Spinal cord (tissue), 9 donors: ENCODE measurements at regions not wholly inside any gene's neighbourhood (a gene's known extent, or its start where the extent isn't known, plus 50 kb on each side); places are given as distances from the start of the nearest gene placed in this dataset.

Experiments
- DNase-seq, 6 donors: peaks; one replicate each; pipeline versions ENCODE4 v3.0.0 to v3.0.0-alpha.2; 2013 to 2015; ENCODE audit warnings: low spot score in 6 of 6, low read depth in 4 of 6
- H3K27ac ChIP-seq: one replicate; pipeline ENCODE4 v1.5.1; 2013; ENCODE audit warnings: low read depth, low read length, control low read depth
- H3K27me3 ChIP-seq: one replicate; pipeline ENCODE4 v1.6.1; 2013; ENCODE audit warnings: low read length; ENCODE audit not compliant: control insufficient read depth, insufficient read depth
- H3K36me3 ChIP-seq: one replicate; pipeline ENCODE4 v1.6.1; 2013; ENCODE audit warnings: low read length; ENCODE audit not compliant: control insufficient read depth, insufficient read depth
- H3K4me1 ChIP-seq: one replicate; pipeline ENCODE4 v1.6.1; 2013; ENCODE audit warnings: low read length; ENCODE audit not compliant: control insufficient read depth, insufficient read depth
- H3K4me3 ChIP-seq: one replicate; pipeline ENCODE4 v1.5.1; 2013; ENCODE audit warnings: low read depth, low read length, control low read depth
- H3K9me3 ChIP-seq: one replicate; pipeline ENCODE4 v1.6.1; 2013; ENCODE audit warnings: low read length; ENCODE audit not compliant: control insufficient read depth, insufficient read depth
- WGBS: methylation state at CpG from one replicate; pipeline ENCODE4 v1.1.5; 2013; ENCODE audit warnings: missing lambda C conversion rate; ENCODE audit not compliant: insufficient coverage; 5-methylcytosine and 5-hydroxymethylcytosine counted together
- donor health status: healthy.

GRCh38 chr6:53974941-53975340, 136.3 kb upstream of the MLIP start:
- Histone ChIP-seq H3K27me3 (no peaks in the 10 kb centered on the region), H3K27ac (no peak overlapping the region), H3K36me3 (no peaks in the 10 kb centered on the region), H3K4me3 (no peak overlapping the region), H3K9me3 (no peaks in the 10 kb centered on the region), H3K4me1 (no peaks in the 10 kb centered on the region)
- DNase-seq = no peak

GRCh38 chr6:53975941-53976615, 135.2 kb upstream of the MLIP start:
- no peaks in the 10 kb centered on the region for H3K36me3 ChIP-seq
- H3K4me3 ChIP-seq = no peak overlapping the region
- H3K9me3 ChIP-seq = no peaks in the 10 kb centered on the region
- DNase-seq = no peak
- H3K27me3 ChIP-seq = no peaks in the 10 kb centered on the region
- H3K4me1 ChIP-seq = no peaks in the 10 kb centered on the region
- WGBS = no CpG with 5 or more reads among the region's 3 CpGs
- no peak overlapping the region for H3K27ac ChIP-seq

DNA sequence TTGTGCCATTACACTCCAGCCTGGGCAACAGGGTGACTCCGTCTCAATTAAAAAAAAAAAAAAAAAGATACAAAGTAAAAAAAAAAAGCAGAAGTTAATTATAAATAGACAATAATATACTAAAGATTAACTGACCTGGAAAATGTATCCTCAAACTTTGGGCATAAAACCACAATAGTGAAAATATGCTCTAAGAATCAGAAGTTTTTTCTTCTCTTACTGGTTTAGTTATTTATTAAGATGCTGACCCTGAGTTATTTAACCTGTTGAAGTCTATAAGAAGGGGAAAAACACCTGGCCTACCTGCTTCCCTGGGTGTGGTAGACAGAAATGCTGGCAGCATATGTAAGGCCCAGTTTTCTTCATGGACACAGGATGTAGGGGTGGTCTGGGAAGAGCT, 133.7 kb upstream of the MLIP start:
- no peaks in the 10 kb centered on the region for H3K27me3 ChIP-seq
- H3K9me3 ChIP-seq = no peaks in the 10 kb centered on the region
- WGBS = no CpG with 5 or more reads among the region's 1 CpG
- no peaks in the 10 kb centered on the region for H3K36me3 ChIP-seq
- no peak overlapping the region for H3K4me3 ChIP-seq
- H3K27ac ChIP-seq = no peak overlapping the region
- no peaks in the 10 kb centered on the region for H3K4me1 ChIP-seq
- no peak for DNase-seq

DNA sequence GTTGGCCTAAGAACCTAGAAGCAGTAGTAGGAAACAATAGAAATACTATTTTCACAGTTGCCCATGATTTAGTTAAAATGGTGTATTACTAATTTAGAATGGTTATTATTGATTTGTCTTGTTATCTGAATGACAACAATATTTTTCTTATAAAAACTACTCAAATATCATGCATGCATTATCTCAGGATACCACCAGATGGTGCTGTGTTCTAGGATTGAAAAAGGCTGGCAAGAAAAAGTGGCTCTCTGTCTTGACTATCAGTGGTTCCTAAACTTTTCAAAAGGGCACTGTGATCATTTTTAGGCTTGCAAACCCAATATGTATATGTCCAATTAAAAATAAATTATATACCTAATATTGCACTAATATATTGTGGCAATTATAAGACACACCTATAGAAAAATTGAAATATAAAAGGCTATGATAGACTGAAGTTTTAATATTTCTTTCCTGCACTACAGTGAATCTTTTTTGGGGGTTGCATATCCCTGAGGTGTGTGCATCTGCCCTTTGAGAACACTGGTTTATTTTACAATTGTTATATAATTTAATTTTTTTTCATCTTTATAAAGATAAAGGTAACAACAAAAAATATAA, 131.7 kb upstream of the MLIP start:
- Histone ChIP-seq H3K36me3 (no peaks in the 10 kb centered on the region), H3K27me3 (no peaks in the 10 kb centered on the region), H3K27ac (no peak overlapping the region), H3K4me1 (no peaks in the 10 kb centered on the region), H3K9me3 (no peaks in the 10 kb centered on the region), H3K4me3 (no peak overlapping the region)
- DNase-seq = peak in 3 of 6 donors; percentile 52 to 85 (median 69)

- H3K4me3 ChIP-seq = no peak overlapping the region
- no peaks in the 10 kb centered on the region for H3K9me3 ChIP-seq
- H3K36me3 ChIP-seq = no peaks in the 10 kb centered on the region
- H3K27ac ChIP-seq = no peak overlapping the region
- no peaks in the 10 kb centered on the region for H3K27me3 ChIP-seq
- H3K4me1 ChIP-seq = peaks cover 6% of the 10 kb centered on the region
- DNase-seq = no peak
- WGBS = 89% methylated on average over 3 of the region's 4 CpGs
Observed at GRCh38 chr6:53982366-53983050, 128.7 kb upstream of the MLIP start.

DNA sequence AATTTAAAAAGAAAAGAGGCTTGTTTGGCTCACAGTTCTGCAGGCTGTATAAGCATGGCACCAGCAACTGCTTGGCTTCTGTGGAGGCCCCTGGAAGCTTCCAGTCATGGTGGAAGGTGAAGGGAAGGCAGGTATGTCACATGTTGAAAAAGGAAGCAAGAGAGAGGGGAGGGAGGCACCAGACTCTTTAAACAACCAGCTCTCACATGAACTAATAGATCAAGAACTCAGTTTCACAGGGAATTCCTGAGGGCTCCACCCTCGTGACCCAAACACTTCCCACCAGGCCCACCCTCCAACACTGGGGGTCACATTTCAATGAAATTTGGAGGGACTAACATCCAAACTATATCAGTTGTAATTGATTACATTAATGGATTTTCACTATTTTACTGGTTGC, 127.9 kb upstream of the MLIP start:
- Histone ChIP-seq H3K27ac (no peak overlapping the region), H3K9me3 (no peaks in the 10 kb centered on the region), H3K27me3 (no peaks in the 10 kb centered on the region), H3K4me1 (peaks cover 7% of the 10 kb centered on the region), H3K4me3 (no peak overlapping the region), H3K36me3 (no peaks in the 10 kb centered on the region)
- no peak for DNase-seq
- no CpG with 5 or more reads among the region's 1 CpG for WGBS

GRCh38 chr6:53984163-53984562, 127.1 kb upstream of the MLIP start:
- no peaks in the 10 kb centered on the region for H3K9me3 ChIP-seq
- H3K36me3 ChIP-seq = no peaks in the 10 kb centered on the region
- H3K27me3 ChIP-seq = no peaks in the 10 kb centered on the region
- no peak overlapping the region for H3K4me3 ChIP-seq
- H3K27ac ChIP-seq = no peak overlapping the region
- no peak for DNase-seq
- WGBS = no CpG with 5 or more reads among the region's 2 CpGs
- peaks cover 7% of the 10 kb centered on the region for H3K4me1 ChIP-seq

DNA sequence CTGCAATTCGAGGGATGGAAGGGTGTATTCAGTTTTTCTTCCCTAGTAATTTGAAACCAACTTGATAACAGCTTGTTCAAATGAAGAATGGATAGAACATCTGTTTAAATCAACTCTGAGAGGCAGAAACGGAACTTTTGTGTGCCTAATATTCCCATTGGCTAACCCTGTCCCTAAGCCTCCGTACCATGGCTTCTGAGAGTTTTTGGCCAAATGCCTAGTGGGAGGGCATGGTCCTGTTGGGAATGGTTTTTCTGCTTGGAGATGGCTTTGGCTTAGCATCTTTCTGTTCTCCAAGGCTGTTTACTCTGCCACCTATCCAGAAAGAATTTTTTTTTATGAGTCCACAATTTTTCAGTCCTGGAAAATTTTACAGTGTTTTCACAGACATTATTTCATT, 126.7 kb upstream of the MLIP start:
- WGBS = no CpG with 5 or more reads among the region's 3 CpGs
- no peaks in the 10 kb centered on the region for H3K27me3 ChIP-seq
- H3K27ac ChIP-seq = no peak overlapping the region
- H3K4me3 ChIP-seq = no peak overlapping the region
- H3K4me1 ChIP-seq = peaks cover 7% of the 10 kb centered on the region
- no peak for DNase-seq
- H3K9me3 ChIP-seq = no peaks in the 10 kb centered on the region
- no peaks in the 10 kb centered on the region for H3K36me3 ChIP-seq

DNA sequence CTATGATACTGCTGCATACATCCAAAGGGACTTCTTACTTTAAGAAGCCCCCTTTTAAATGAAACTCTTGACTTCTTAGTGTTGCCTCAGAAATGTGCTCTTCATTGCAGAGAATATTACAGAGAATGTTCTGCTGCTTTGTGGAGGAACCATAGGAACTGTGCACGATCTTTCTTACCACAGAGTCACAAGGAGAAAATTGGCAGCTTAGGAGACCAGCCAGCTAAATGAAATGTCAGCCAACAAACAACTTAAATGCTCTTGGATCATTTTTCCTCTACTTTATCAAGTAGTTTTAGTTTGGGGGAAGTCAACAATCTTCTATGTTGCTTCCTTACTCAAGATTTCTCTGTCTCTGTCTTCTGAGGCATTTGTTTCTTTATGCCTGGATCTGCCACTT, 125.9 kb upstream of the MLIP start:
- no peak for DNase-seq

GRCh38 chr6:53986165-53986720, 125.0 kb upstream of the MLIP start:
- no peak overlapping the region for H3K4me3 ChIP-seq
- no peaks in the 10 kb centered on the region for H3K36me3 ChIP-seq
- no peaks in the 10 kb centered on the region for H3K9me3 ChIP-seq
- no peaks in the 10 kb centered on the region for H3K27me3 ChIP-seq
- no peak overlapping the region for H3K27ac ChIP-seq
- peak; percentile 41 to 93 (median 58) for DNase-seq
- WGBS = no CpG with 5 or more reads among the region's 3 CpGs
- H3K4me1 ChIP-seq = peaks cover 7% of the 10 kb centered on the region

More for the DNA sequence above, 125.9 kb upstream of the MLIP start:
- no CpG with 5 or more reads among the region's 1 CpG for WGBS
- H3K27me3 ChIP-seq = no peaks in the 10 kb centered on the region
- H3K27ac ChIP-seq = no peak overlapping the region
- no peaks in the 10 kb centered on the region for H3K9me3 ChIP-seq
- no peak overlapping the region for H3K4me3 ChIP-seq
- peaks cover 7% of the 10 kb centered on the region for H3K4me1 ChIP-seq
- H3K36me3 ChIP-seq = no peaks in the 10 kb centered on the region
